ENCODE measurements at regions not wholly inside any gene's neighbourhood (a gene's known extent, or its start where the extent isn't known, plus 50 kb on each side); places are given as distances from the start of the nearest gene placed in this dataset.

GRCh38 chr2:19669559-19669958, 232.2 kb downstream of the TTC32 start:
- Histone ChIP-seq H3K9ac (ENCODE audit: low read length) (no peak overlapping the region), H3K9me3 (ENCODE audit: control extremely low read depth in 1 of 3, control insufficient read depth in 2 of 3, insufficient read depth in 1 of 3, low read length in 2 of 3) (no peaks in the 10 kb centered on the region), H3K27me3 (replicated peaks in 1 of 4; ENCODE audit: control extremely low read depth in 1 of 4, control insufficient read depth in 3 of 4, insufficient read depth in 4 of 4, low read length in 3 of 4) (peaks cover 0 to 3% (median 1%) of the 10 kb centered on the region in 4 experiments), H3K36me3 (replicated peaks in 1 of 2; ENCODE audit: control extremely low read depth in 1 of 2, control insufficient read depth in 1 of 2, extremely low read depth in 1 of 2, insufficient read depth in 2 of 2, low read length in 1 of 2) (no peaks in the 10 kb centered on the region), H3K79me2 (ENCODE audit: control insufficient read depth, insufficient read depth, low read length) (no peaks in the 10 kb centered on the region), H3K4me1 (ENCODE audit: control insufficient read depth in 2 of 2, insufficient read depth in 2 of 2, low read length in 2 of 2) (no peaks in the 10 kb centered on the region), H2AFZ (ENCODE audit: insufficient read depth, low read depth, low read length, poor library complexity, severe bottlenecking) (no peak overlapping the region), H3K27ac (ENCODE audit: low read length in 2 of 2) (no peak overlapping the region), H4K20me1 (ENCODE audit: control insufficient read depth, insufficient read depth, low read length, poor library complexity, severe bottlenecking) (no peaks in the 10 kb centered on the region), H3K4me3 (ENCODE audit: control extremely low read depth in 1 of 5, extremely low read depth in 1 of 5, insufficient read depth in 1 of 5, low read depth in 2 of 5, low read length in 4 of 5) (no peak overlapping the region), H3K4me2 (replicated peaks; ENCODE audit: low read depth, low read length, poor library complexity, severe bottlenecking) (no peak overlapping the region)
- Mint-ChIP-seq H3K4me3 (no peak overlapping the region), H3K27me3 (peaks cover 20% of the 10 kb centered on the region), H3K27ac (no peak overlapping the region), H3K9me3 (ENCODE audit: insufficient read depth) (no peaks in the 10 kb centered on the region), H3K4me1 (no peaks in the 10 kb centered on the region)
- intact Hi-C loops (cut with micrococcal nuclease): no loop called here
- DNase-seq (no peak), ATAC-seq (ENCODE audit: low read depth) (no peak)
- POLR2A ChIA-PET: no interaction called here
- no peak for TF ChIP-seq EZH2 (IDR thresholded peaks at IDR 0.05; ENCODE audit: borderline replicate concordance, insufficient read depth, low read depth, low read length, poor library complexity, severe bottlenecking)
- no peak for TF ChIP-seq CTCF (IDR thresholded peaks at IDR 0.05)
- CTCF ChIA-PET: no interaction called here
- 67% methylated on average over 8 of the region's 9 CpGs for WGBS (ENCODE audit: insufficient coverage)

- H3K9ac ChIP-seq (ENCODE audit: low read length): no peak overlapping the region
- H3K4me3 ChIP-seq (ENCODE audit: control extremely low read depth in 1 of 5, extremely low read depth in 1 of 5, insufficient read depth in 1 of 5, low read depth in 2 of 5, low read length in 4 of 5): no peak overlapping the region
- Mint-ChIP-seq H3K4me1 (no peaks in the 10 kb centered on the region), H3K27ac (no peak overlapping the region), H3K4me3 (no peak overlapping the region), H3K9me3 (ENCODE audit: insufficient read depth) (no peaks in the 10 kb centered on the region), H3K27me3 (peaks cover 18% of the 10 kb centered on the region)
- H3K27me3 ChIP-seq (replicated peaks in 1 of 4; ENCODE audit: control extremely low read depth in 1 of 4, control insufficient read depth in 3 of 4, insufficient read depth in 4 of 4, low read length in 3 of 4): peaks cover 0 to 3% (median 1%) of the 10 kb centered on the region in 4 experiments
- CTCF ChIA-PET: no interaction called here
- H3K79me2 ChIP-seq (ENCODE audit: control insufficient read depth, insufficient read depth, low read length): no peaks in the 10 kb centered on the region
- H3K27ac ChIP-seq (ENCODE audit: low read length in 2 of 2): no peak overlapping the region
- POLR2A ChIA-PET: no interaction called here
- DNase-seq: no peak
- H3K36me3 ChIP-seq (replicated peaks in 1 of 2; ENCODE audit: control extremely low read depth in 1 of 2, control insufficient read depth in 1 of 2, extremely low read depth in 1 of 2, insufficient read depth in 2 of 2, low read length in 1 of 2): no peaks in the 10 kb centered on the region
- H3K9me3 ChIP-seq (ENCODE audit: control extremely low read depth in 1 of 3, control insufficient read depth in 2 of 3, insufficient read depth in 1 of 3, low read length in 2 of 3): no peaks in the 10 kb centered on the region
- TF ChIP-seq EZH2 (IDR thresholded peaks at IDR 0.05; ENCODE audit: borderline replicate concordance, insufficient read depth, low read depth, low read length, poor library complexity, severe bottlenecking) (no peak), CTCF (IDR thresholded peaks at IDR 0.05) (no peak)
- WGBS (ENCODE audit: insufficient coverage): 93% methylated on average over 6 of the region's 7 CpGs
- no peak overlapping the region for H2AFZ ChIP-seq (ENCODE audit: insufficient read depth, low read depth, low read length, poor library complexity, severe bottlenecking)
- no peaks in the 10 kb centered on the region for H3K4me1 ChIP-seq (ENCODE audit: control insufficient read depth in 2 of 2, insufficient read depth in 2 of 2, low read length in 2 of 2)
- intact Hi-C loops (cut with micrococcal nuclease): no loop called here
- no peaks in the 10 kb centered on the region for H4K20me1 ChIP-seq (ENCODE audit: control insufficient read depth, insufficient read depth, low read length, poor library complexity, severe bottlenecking)
- ATAC-seq (ENCODE audit: low read depth): no peak
- no peak overlapping the region for H3K4me2 ChIP-seq (replicated peaks; ENCODE audit: low read depth, low read length, poor library complexity, severe bottlenecking)
Measured at GRCh38 chr2:19669126-19669525, 232.7 kb downstream of the TTC32 start.

Data from B cell (primary cell).